Stimulated activated CD4-positive, alpha-beta T cell treated with anti-CD3 and anti-CD28 coated beads, TNF-alpha, amount 100 ng/mL, for 48 hours (primary cell): ENCODE measurements at regions not wholly inside any gene's neighbourhood (a gene's known extent, or its start where the extent isn't known, plus 50 kb on each side); places are given as distances from the start of the nearest gene placed in this dataset.
"Not testable (repeated sequence)": the region's sequence is repeated elsewhere in the genome, so short reads cannot be mapped to it uniquely, and the experiment has no call there.

Experiments
- DNase-seq, 3 donors: peaks; one replicate each; pipeline ENCODE4 v3.0.0-alpha.2; 2020; ENCODE audit warnings: low read depth in 3 of 3

DNA sequence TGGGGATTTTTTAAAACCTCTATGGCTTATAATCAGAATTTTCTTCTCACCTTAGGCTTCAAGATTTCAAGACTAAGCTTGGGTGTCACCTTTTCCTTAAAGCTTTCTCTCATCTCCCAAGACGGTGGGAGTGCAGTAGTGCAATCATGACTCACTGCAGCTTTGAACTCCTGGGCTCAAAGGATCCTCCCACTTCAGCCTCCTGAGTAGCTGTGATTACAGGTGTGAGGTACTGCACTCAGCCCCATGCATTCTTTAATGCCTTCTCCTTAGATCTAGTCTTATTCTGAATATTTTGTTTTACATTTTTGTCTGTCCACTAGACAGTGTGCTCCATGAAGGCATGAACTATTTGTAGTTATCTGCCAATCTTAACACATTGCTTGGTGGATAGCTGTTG is 55.7 kb upstream of the FAT3 start:
- DNase-seq, result no peak

DNA sequence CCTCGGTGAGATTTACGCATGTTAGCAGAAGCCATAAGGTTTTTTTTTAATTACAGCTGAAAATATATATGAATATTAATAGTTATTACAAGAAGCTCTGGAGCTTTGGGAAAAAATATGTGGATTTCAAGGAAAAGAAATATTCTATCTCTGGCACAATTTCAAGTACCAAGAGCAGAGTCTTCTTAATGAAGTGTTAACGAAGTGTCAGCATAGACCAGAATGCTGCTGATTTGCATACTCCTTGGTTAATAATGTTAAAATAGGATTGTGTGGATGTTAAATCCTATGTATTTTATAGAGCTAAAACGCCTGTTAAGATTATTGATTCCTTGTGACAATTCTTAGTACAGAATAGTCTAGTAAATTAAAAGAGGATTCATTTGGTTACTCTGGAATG is 57.0 kb upstream of the FAT3 start:
- DNase-seq, result no peak

DNA sequence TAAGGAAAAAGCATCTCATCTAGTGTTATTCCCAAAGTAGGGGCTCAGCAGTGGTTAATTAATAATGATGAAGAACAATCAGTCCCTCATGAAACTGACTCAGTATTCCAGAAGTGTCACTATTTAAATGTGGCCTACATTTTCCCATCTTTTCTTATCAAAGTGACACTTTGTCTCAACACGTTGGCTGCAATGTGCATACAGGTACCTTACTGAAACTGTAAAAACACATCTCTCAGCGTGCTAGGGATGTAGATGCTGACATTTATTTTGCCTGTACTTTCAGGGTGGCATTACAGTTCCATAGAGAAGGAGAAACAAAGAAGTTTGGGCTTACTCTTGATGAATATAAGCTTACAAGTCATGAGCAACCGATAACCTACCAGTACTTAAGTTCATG is 58.3 kb upstream of the FAT3 start:
- DNase-seq, result no peak

DNA sequence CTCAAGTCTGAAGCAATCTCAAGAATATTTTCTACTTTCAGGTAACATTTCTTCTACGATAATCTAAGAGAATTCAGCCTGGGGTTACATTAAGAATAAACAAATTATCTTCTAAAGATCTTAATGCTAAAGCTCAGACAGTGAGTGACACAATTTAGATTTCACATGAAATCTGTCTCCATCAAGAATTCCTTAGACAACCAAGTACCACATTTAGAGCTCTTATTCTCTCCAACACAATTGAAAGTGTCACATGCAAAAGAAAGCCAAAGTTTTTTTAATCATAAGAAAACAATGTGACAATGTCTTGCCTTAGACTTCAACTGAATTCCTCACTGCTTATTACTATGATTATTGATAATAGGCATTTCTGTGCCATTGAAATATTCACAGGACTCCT is 60.7 kb upstream of the FAT3 start:
- DNase-seq, result no peak

GRCh38 chr11:92162776-92163175 is 61.8 kb upstream of the FAT3 start:
- no peak for DNase-seq

DNA sequence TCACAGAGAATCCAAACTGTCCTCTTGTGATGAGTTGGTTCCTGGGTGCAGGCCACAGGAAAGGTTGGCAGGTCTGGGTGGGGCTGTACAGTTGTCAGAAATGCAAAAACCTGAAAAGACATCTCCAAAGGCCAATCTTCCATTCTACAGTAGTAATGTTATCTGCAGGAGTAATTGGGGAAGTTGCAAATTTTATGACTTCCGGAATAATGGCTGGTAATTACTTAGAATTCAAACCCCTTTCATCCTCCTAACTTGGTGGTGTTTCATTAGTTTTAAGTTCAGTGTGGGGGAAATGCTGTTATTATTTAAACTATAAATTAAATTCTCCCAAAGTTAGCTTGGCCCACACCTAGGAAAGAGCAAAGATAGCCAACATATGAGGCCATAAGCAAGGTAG is 64.7 kb upstream of the FAT3 start:
- DNase-seq, result no peak

GRCh38 chr11:92157390-92157789 is 67.2 kb upstream of the FAT3 start:
- not testable (repeated sequence) for DNase-seq

DNA sequence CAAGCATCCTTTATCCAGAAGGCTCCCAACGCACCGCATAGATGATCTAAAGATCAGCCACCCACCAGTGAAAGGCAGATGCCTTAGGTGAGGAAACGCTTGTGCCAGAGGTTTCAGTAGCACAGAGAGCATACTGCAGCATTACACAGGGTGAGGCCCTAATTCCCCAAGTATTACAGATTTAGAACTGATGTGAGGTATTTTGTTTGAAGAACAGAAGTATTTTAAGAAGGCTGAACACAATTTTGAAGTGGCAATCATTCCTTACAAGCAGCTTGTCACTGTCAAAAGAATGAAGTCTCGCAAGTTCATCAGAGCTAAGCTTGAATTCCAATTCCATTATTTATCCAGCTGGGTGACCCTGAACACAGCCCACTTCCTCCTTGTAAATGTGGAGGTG is 70.0 kb upstream of the FAT3 start:
- no peak for DNase-seq

DNA sequence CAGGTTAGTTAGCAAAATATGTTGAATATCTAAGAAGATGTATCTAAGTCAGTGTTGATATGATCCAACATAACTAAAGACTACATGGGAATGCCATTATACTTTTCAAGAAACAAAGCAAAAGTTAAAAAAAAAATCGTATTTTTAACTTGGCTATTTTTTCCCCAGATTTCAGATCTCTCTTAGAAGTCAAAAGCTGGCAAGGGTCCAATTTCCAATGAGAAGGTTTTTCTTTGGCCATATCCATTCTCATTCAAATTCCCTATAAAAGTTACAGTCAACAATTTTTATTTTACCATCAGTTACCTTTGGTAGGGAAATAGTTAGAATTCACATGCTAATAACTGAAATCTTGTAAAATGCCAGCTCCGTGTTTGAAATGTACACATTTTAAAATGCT is 70.5 kb upstream of the FAT3 start:
- no peak for DNase-seq

- no peak for DNase-seq
Measured at GRCh38 chr11:92153542-92153941, 71.1 kb upstream of the FAT3 start.

- no peak for DNase-seq
Measured at GRCh38 chr11:92152245-92152644, 72.4 kb upstream of the FAT3 start.

- no peak for DNase-seq
Measured at GRCh38 chr11:92149996-92150395, 74.6 kb upstream of the FAT3 start.

GRCh38 chr11:92141725-92142124 is 82.9 kb upstream of the FAT3 start:
- DNase-seq, result no peak

DNA sequence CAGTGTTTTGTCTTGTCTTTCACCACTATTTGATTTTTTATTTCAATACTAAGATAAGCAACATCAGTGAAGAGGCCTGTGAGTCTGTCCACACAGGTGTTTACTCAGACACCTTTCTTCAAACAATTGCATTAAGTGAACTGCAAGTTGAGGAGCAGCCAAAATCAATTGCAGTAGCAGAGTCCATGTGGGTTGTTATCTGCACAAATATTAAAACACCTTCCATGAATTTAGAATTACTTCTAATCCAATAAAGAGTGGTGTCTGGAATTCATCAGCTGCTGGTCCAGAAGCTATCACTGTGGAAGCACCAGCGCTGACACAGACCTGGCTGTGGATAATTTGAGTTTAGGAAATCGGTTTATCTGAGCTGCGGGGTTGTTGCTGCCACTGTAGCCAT is 83.5 kb upstream of the FAT3 start:
- no peak for DNase-seq

DNA sequence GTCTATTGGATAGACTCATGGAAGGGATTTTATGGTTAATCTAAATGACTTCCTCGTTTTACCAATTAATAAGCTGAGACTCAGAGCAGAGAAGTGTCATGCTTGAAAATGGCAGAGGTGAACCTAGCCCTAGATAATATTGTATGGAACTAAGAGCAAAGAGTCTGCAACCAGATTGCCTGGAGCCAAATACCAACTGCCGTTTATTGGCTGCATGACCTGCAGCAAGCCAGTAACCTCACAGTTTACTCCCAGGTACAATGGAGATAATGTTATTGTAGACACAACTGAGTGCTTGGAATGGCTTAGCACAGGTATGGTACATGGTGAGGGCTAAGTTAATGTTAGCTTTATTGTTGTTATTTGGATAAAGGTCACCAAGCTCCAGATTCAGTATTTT is 84.6 kb upstream of the FAT3 start:
- DNase-seq, result no peak

DNA sequence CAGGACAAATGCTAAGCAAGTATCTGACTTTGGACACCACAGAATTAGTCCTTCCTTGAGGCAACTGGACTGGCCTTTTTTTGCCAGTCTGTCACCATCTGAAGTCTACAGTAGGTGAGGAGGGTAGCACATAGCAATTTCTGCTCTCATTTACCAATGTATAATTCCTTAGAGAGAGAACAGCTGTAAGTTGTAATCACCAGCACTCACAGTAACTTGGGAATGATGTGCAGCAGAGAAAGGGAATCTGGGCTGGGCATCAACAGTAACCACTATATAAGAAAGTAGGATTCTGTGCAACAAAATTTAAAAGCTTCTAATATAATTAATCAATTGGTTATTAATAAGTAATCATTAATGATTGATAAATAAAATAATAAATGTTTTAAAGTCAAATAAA is 86.3 kb upstream of the FAT3 start:
- DNase-seq, result no peak

GRCh38 chr11:92137747-92138146 is 86.9 kb upstream of the FAT3 start:
- no peak for DNase-seq

DNA sequence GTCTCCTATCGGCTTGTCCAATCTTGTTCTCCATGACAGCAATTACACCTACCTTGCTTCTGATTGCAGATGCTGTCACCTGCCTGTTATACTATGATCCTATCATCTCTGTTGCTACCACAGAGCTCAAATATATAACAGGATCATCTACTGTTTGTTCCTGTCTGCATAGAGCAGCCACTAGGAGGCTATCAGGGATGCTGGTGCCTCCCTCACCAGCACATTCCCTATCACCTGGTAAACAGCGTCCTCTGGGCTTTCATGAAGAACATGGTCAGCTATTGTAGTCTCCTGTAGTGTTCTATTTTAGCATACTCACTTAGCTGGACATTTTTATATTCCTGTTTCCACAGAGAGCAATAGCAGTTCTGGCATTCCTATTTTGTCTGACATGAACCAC is 87.8 kb upstream of the FAT3 start:
- no peak for DNase-seq

DNA sequence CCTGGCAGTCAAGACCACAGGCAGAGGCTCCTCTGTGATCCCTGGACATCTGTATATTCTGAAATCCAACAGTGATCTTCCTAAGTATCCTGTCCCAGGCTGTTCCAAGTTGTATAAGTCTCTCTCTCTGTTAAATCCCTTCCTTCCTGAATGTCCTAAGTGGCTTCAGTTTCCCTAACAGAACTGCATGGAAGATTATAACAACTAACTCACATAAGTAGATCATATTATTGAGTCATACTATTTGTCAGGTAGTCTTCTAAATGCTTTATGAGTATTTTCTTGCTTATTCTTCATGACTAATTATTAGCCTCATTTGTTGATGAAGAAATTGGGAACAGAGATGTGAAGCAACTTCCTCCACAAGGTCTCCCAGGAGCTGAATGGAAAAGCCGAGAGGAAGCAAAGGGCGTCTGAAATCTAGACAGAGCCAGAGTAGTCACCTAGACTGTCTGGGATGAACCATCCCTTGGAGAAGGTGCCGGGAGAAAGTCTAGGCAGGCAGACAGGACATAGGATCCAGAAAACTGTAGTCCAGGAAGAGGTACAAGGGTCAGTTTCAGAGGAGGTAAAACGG is 93.2 kb upstream of the FAT3 start:
- no peak for DNase-seq

DNA sequence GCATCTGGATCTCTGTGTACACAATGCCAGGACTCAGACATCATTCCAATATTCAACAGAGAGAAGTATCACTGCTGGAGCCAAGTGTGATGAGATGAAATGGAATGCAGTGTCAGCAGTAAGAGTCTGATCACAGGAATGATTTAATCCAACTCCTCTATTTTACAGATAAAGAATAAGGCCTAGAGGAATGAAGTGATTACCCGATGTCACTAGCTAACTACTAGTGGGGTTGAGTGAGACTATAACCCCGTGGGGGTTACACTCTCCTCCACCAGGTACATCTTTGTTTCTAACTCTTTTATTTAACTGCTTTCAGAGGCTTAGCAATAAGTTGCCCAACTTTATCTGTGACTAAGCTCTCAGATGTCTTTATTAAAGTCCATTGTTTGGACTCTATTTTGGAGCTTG is 94.2 kb upstream of the FAT3 start:
- no peak for DNase-seq

DNA sequence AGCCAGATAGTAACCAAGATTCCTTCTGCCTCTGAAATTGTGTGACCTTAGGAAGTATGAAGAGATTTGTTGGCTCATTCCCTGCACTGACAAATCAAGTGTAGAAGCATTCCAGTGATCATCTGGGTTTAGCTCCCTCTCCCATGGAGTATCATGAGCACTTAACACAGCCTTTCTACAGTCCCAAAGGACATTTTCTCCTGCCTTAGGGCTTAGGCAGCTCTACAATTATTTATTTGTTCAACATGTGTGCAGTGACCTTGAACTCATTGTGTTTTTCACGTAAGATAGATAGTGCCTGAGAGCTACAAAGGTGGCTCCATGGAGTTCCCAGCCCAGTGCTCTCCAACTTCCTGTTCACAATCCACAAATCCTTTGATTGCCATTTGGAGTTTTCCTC is 94.8 kb upstream of the FAT3 start:
- DNase-seq, result no peak

GRCh38 chr11:92128026-92128425 is 96.6 kb upstream of the FAT3 start:
- no peak for DNase-seq

- DNase-seq, result no peak
Measured at GRCh38 chr11:92125321-92125720, 99.3 kb upstream of the FAT3 start.

DNA sequence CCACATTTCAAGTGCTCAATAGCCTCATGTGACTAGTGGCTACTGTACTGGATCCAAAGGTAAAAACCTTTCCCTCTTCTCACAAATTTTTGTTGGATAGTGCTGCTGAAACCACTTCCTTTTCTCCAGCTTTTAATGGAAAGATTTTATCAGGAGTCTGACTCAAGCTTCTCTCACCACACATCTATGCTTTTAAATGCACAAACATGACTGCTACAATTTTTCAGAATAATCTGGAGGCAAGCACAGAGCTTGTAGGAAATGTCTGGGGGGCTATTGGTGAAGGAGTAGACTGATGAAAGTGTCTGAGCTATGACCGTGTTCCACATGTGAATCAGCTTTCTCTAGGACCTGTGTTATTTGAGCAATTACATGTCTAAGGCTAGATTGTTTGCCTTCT is 101.1 kb upstream of the FAT3 start:
- DNase-seq, result no peak

GRCh38 chr11:92122561-92122960 is 102.1 kb upstream of the FAT3 start:
- DNase-seq, result no peak
